Hepatic stellate cell (primary cell): ENCODE measurements at regions not wholly inside any gene's neighbourhood (a gene's known extent, or its start where the extent isn't known, plus 50 kb on each side); places are given as distances from the start of the nearest gene placed in this dataset.
"Not testable (repeated sequence)": the region's sequence is repeated elsewhere in the genome, so short reads cannot be mapped to it uniquely, and the experiment has no call there.

Experiments
- DNase-seq: peaks from one replicate; pipeline ENCODE4 v3.0.0; 2011; ENCODE audit warnings: low spot score

DNA sequence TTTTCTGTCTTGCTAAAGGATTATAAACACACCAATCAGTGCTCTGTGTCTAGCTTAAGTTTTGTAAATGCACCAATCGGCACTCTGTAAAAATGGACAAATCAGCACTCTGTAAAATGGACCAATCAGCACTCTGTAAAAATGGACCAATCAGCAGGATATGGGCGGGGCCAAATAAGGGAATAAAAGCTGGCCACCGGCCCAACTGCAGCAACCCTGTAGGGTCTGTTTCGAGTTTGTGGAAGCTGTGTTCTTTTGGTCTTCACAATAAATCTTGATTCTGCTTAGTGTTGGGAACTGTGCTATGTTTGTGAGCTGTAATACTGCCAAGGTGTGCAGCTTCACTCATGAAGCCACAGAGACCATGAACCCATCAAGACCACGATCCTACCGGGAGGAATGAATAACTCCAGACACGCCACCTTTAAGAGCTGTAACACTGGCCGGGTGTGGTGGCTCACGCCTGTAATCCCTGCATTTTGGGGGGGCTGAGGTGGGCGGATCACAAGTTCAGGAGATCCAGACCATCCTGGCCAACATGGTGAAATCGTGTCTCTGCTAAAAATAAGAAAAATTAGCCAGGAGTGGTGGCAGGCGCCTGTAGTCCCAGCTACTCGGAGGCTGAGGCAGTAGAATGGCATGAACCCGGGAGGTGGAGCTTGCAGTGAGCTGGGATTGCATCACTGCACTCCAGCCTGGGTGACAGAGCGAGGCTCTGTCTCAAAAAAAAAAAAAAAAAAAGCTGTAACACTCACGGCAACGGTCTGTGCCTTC lies 133.0 kb upstream of the GDF10 start:
- not testable (repeated sequence) for DNase-seq

DNA sequence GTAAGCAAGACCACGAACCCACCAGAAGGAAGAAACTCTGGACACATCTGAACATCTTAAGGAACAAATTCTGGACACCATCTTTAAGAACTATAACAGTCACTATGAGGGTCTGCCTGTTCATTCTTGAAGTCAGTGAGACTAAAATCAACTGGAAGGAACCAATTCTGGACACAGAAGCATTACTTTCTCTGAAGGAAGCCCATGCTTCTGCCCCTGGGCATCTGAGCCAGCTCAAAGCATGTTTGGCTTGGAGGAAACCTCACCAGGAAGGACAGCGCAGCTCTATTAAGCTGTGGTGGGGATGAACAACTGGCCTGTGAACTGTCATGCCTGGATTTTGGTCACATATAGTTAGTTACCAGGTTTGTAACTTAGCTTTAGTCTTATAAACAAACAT lies 132.4 kb upstream of the GDF10 start:
- no peak for DNase-seq

DNA sequence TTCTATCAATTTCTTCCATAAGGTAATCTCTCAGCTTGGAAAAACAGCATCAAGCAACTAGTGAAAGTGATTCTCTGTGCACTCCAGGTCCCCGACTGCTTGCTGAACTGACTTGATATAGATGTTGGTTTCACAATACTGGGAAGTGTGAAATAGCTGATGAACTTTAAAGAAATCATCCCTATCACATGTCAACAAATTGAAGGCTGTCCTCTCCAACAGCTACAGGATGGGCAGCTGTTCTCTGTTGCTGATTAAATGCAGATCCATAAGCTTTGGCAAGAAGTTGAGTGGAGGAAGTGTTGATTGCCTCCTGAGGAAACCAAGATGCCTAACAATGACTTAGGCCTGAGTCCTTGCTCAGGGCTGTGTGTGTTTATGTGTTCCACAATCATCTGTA lies 130.4 kb upstream of the GDF10 start:
- DNase-seq = no peak

DNA sequence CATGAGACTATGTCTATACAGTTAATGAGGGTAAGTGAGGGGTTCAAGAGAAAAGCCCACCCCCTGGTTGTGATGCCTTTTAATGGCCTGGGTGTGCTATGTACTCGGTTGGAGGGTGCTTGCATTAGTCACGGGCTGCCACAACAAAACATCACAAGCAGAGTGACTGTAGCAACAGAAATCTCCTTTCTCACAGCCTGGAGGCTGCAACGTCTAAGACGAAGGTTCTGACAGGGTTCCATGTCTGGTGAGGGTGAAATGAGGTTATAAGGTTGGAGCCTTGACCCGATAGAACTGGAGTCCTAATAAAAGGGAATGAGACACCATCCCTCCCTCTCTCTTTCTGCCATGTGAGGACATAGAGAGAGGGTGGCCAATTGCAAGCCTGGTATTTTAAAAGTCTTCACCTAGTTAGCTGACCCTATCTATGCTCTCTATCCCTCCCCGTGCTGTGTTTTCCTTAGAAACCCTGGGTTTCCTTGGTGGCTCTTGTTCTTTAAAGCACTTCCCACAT lies 126.0 kb upstream of the GDF10 start:
- no peak for DNase-seq

DNA sequence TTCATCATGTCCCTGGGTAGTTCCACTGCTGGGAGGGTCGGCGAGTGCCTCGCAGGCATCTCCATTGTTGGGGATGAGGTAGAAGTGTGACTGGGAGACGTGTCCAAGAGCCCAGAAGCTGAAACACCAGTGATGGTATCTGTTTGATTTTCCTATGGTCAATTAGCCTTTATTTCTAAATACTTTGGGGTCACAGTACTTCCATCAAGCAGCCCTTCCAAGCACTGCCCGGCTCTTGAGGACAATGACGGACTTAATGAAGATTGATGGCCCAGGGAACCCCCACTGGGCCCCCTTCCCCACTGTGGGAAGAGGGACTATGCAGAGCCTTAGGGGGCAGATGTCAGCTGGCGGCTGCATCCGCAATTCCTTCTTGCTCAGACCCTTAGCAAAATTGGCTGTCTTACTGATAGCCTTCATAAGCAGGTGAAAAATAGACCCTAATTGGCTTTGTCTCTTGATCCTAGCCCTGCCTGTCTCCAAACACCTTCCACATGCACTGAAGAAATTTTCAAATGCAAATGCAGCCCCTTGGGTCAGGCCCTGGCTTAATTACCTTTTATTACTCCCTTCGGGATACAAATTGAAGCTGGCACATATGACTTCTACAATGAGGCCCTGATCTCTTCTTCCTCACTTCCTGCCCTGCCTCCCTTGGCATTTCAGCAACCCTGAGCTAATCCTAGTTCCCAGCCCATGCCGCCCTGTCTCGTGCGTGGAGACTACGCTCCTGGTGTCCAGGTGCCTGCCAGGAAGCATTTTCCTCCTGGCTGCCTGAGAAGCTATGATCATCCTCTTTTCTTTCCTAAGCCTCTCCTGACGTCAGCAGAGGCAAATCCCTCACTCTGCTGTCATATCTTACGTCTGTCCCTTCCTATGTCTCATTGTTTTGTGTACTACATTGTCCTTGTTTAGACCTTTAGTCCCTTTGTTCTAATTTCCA lies 124.5 kb upstream of the GDF10 start:
- no peak for DNase-seq

DNA sequence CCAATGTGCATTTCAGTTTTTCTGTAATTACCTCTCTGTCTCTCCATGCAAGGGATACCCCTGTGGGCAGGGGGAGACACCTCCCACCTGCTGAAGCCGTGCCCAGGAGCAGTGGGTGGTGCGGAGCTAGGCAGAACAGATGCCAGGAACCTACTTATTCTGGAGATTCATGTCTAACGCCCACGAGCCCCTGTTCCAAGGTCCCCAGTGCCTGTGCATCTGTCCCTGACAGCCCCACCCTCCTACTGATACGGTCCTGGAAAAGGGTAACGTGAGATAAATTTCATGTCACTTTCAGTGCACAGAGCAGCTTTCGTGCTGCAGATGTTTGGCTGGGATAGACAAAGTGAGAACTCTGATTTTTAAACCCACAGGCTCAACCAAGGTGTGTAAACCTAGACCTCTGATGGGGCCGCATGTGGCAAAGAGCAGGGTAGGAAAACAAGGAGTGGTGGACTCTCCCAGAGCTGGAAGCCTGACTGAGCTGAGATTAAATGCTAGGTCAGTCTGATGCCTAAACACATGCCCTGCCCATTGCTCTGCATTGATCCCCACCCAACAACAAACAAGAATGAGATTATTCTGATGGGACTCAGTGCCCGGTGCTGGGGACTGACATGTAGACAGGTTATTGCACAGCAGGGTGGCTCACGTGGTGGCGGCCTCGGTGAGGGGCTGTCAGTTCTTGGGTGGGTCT lies 123.6 kb upstream of the GDF10 start:
- DNase-seq = no peak

DNA sequence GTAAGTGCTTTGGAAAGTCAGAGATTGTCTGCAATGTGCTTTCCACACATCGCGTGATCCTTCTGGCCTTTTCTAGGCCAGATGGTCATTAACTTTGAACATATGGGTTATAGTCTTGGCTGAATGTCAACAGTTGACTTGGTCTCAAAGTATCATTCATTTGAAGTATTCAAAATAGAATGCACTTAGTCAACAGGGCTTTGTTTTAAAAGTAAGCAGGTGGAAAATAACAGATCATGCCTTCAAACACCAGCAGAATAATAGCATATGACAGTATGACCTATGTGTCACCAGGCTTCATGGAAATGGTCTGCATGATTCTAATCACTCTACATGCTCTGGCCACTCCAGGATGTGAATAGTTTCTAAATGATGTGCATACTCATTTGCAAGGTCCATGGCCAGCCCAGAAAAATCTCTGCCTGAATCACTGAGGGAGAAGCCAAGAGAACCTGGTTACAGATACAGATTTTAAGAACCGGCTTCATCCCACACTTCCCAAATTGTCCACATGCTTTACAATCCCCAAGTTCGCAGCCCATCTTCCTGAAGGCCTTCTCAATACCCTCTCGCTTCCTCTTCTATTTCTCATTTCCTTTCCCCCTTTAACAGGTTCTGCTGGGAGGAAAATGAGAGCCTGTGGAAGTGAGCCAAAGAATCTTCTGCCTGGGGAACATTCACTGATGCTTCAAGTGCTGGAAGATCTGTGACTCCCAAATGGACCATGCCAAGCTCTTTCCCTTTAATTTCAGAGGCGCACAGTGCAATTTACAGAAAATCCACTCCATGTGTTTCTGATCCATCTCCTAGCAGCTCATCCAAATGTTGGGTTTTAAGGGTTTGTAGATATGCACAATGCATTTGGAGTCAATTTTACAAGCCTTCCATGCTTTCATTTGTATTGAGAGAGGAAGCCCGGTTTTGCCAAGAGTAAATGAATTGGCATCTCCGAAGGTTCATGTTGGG lies 122.8 kb upstream of the GDF10 start:
- no peak for DNase-seq

DNA sequence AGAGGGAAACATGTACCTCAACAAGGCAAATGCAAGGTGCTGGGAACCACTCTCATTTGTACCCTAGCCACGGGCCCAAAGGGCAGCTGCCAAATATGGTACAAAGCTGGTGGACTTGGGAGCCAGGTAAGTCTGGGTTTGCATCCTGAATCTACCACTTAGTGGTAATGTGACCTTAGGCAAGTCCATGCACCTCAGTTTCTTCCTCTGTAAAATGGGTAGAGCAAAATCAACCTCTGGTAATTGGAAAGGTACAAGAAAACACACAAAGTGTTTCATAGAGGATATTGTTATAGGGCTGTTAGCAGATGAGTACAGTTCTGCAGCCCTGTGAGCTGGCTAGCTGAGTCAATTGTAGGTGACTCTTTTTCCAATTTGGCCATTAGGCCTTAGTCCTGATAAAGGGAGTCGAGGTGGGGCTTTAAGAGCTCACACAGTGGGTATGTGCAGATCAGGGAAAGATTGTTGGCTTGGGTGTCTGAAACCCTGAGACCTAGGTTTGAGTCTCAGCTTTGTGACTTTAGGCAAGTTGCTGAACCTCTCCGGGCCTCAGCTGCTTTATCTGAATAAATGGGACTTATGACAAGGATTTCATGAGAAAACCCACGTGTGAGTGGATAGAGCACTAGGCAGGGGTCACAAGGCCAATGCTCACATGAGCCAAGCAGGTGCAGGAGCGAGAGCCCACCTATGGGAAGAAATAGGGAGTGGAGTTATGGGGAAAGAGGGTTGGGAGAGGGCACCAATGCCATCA lies 121.3 kb upstream of the GDF10 start:
- DNase-seq = no peak

DNA sequence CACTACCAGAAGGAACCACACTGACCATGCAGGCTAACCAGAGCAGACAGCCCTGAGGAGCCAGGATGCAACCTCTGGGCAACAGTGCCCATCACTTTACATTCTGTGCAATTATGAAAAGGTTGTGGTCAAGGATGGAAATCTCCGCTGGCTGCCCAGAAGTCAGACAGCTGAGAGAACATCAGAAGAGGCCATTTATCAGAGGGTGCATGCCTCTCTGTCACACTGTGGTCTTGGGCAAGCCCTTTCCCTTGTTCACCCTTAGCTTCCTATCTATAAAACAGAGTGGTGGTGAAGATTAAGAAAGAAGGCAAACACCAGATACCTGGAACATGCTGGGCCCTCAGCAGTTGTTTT lies 120.7 kb upstream of the GDF10 start:
- DNase-seq = no peak

DNA sequence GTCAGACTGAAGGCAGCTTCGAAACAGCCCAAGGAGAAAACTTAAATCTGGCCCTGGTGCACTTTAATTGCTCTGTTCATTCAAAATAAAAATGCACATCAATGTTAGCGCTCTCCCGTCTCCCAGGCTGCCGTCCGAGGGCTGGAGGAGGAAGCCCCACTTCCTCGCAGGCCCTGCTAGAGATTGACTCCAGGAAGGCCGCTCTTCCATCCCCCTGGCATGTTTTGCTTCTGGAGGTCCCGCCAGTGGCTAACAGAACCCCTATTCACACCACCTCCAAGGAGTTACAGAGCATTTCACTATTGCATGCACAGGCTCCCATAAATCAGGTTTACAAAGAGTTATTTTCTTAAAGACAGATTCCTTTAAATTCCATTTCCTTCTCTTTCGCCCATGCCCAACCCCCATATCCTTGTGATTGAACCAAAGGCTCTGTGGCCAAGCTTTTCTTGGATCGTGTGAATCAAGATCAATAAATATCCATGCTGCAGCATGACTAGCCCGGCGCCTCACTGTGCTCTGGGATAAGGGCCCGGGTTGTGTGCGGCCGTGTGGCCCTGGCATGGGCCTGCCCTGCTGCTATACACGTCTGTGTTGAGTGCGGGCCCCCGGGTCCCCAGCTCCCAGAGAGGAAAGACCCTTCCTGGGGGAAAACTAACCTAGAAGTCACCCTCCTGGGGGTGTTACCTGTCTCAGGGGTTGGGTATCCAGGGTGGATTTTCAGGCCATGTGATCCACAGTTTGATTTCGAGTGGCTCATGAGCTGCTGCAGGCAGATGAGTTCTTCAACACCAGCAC lies 118.7 kb upstream of the GDF10 start:
- DNase-seq = no peak

DNA sequence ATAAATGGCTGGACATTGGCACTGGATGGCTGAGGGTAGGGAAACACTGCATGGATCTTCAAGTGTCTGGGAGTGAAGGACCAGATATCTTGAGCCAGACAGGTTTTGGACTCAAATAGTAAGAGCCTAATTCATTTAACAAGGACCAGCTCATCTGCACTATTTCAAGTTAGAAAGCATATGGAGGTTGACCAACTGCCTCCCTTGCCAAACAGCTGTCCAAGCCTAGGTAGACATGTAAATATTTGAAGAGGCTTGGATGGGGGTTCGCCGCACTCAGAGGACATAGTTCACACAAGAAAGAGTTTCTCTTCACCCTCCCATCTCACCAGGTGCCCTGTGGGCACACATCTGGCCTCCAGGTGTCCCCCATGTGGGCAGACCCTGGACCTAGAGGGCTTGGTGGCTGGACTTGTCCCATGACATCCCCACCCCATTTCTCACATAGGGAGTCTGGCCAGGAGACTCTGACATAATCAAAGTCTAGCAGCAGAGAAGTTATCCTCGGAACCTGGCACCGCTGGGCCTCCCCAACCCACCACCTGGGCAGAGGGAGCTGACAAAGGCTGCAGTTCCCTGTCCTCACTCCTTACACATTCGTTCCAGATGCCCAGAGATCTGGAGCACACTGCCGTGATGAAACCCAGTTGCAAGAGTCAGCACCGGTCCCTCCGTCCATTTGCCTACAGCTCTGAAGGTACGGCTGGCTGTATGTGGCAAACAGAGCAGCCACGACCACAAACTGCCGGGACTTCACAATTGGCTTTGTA lies 116.9 kb upstream of the GDF10 start:
- no peak for DNase-seq

DNA sequence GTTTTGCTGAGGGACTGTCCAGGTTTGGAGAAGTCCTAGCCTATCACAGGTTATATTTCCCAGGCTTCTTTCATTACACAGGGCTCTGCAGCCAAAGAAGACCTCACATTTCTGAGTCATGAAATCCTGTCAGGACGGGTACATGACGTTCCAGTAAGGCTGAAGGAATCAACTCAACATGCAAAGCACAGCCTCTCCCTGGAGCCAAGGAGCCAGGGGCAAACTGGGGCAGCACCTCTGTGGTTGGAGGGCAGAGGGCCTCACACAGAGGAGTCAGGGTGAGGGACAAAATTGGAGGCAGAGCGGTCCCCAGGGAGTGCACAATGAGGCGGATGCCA lies 116.3 kb upstream of the GDF10 start:
- DNase-seq = no peak

DNA sequence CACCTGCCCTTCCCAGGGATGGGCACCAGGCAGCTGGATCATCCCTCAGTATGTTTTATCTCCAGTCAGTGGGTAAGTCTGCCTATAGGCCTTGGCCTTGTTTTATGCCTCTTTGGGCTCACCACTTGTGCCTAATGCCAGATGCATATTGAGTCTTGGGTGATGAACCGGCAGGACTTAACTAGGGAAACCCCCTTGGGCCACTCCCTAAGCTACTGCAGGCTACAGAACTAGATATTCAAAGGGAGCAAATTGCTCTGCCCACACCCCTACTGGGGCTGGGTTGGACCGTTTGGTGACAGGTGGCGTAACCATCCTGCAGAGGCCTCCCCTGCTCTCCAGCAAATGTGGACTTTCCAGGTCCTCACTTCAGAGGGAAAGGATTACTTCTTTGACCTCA lies 115.7 kb upstream of the GDF10 start:
- DNase-seq = no peak

DNA sequence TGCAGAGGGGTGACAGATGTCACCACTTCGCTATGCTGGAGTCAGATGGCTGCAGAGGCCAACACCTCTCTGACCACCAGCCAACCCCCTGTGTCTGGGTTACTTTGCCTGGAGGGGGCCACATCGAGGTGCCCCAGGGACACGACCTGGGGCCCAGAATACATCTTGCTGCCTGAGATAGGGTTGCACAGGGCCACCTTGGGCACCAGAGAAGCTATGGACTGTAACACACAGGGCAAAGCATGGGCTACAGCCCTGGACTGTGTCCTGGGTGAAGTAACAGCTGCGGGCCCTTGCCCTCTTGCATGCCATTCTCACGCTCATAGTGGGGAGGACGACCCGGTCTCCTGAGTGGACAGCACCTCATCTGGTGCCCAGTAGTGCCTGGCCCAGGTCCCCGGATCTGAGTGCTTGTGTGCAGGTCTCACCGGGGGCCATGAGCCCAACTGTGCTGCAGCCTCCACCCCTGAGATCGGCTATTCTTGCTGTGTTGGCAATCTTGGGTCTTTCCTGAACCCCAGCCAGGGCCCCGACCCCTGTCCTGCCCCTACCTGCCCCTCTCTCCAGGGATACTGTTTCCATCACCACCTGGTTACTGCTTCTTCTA lies 115.2 kb upstream of the GDF10 start:
- no peak for DNase-seq

DNA sequence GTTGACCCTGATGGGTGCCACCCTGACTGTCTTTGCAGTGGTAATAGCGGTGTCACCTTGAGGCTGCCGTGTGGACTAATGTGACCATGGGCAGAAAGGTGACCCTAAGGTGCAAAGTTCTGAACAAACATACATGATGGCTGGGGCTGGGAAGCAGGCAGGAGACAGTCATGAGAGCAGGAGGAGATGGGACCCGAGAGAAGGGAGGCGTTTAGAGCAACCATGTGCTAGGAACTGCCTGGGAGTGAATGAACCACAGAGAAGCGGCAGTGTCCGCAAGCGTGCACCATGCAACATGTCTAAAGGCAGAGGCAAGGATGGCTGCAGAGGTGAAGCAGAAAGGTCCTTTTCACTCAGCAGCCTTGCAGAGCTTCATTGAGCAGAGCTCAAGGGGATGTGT lies 113.1 kb upstream of the GDF10 start:
- DNase-seq = no peak

DNA sequence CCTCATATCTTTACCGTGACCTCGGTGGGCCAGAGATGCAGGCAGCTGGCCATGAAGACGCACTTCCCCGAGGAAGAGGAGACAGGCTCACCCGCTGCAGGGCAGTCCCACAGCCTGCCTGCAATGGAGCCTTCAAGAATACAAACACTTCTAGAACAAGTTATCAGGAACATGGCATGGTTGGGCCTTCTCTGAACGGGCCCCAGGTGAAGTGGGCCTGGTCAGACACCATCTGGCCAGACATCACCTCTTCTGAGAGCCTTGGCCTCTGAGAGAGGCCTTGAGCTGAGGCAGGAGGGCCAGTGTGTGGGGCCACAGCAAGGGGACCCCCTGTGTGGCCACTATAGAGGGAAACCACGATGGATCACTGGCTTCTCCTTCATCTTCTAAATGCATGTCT lies 112.4 kb upstream of the GDF10 start:
- no peak for DNase-seq

DNA sequence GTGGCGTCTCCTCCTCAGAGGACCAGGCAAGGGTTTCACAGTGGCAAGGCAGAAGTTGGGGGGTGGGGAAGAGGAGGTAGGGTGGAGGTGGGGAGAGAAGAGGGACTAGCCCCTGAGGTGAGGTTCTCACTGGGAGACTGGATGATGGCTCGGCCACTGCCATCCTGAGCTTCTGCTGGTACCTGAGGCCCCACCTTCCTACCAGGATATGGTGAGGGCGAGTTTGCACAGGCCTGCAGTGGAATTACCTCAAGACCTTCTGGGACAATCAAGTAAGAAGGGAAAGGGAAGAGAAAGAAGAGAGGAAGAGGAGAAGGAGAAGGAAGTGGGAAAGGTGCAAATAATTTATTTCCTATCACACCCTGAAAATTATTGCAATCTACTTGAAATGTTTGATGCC lies 111.8 kb upstream of the GDF10 start:
- DNase-seq = no peak

DNA sequence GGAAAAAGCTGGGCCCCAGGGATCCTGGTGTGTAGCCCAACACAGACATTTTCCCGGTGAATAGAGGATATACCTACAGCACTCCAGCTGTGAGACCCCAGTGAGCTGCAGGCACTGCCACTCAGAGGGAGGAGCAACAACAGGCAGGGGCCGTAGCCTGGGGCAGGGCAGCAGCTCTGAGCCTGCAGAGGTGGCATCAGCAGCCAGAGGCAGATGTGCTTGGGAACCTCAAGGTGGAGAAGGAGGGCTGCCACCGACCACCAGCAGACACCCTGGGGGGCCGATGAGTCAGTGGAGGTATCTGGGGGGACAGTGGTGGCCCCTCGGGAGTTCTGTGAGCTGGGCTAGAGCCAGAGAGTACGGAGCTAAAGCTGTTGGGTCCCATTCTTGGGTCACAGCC lies 110.2 kb upstream of the GDF10 start:
- DNase-seq = no peak

DNA sequence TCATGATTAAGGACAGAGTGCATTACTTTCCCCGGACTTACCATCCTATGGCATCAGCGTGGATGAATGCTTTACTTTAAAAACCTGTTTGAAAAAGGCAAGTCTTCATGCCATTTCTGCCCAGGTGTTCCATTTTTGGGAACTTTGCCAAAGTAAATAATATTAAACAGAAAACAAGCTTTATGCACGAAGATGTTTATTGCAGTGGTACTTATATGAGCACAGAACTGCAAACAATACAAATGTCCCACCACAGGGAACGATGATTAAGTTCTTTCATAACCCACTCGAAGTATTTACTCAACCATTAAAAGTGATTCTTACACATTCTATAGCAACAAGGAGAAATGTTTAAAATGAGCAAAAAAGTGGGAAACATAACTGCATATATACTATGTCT lies 109.7 kb upstream of the GDF10 start:
- no peak for DNase-seq
